ENCODE measurements at regions not wholly inside any gene's neighbourhood (a gene's known extent, or its start where the extent isn't known, plus 50 kb on each side); places are given as distances from the start of the nearest gene placed in this dataset.

DNA sequence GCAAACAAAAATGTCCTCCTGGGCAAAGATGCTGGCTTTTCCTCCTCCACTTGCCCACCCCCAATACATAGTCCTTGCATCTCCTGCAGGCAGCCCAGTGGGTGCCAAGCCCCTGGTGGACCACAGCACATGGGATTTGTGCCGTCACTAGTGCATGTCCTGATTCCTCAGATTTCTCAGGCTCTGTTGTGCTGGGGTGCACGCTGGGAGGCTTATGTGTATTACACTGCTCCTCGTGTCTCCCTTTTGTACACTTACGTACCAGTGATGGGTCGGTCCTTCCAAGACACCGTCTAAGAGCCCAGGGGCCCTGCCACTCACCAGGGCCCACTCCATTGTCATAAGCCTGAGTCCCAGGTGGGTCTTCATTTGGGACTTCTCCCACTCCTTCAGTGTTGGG, 70.1 kb downstream of the PLXNA1 start:
- no peak for DNase-seq (ENCODE audit: low spot score)
- no peak overlapping the region for H3K27ac Mint-ChIP-seq (ENCODE audit: unreplicated experiment)
- H3K36me3 Mint-ChIP-seq (ENCODE audit: low read depth, unreplicated experiment), result peaks cover 2% of the 10 kb centered on the region
- H3K9me3 Mint-ChIP-seq (ENCODE audit: unreplicated experiment), result no peaks in the 10 kb centered on the region
- H3K4me3 Mint-ChIP-seq (ENCODE audit: unreplicated experiment), result no peak overlapping the region
- TF ChIP-seq, protein P1, sequence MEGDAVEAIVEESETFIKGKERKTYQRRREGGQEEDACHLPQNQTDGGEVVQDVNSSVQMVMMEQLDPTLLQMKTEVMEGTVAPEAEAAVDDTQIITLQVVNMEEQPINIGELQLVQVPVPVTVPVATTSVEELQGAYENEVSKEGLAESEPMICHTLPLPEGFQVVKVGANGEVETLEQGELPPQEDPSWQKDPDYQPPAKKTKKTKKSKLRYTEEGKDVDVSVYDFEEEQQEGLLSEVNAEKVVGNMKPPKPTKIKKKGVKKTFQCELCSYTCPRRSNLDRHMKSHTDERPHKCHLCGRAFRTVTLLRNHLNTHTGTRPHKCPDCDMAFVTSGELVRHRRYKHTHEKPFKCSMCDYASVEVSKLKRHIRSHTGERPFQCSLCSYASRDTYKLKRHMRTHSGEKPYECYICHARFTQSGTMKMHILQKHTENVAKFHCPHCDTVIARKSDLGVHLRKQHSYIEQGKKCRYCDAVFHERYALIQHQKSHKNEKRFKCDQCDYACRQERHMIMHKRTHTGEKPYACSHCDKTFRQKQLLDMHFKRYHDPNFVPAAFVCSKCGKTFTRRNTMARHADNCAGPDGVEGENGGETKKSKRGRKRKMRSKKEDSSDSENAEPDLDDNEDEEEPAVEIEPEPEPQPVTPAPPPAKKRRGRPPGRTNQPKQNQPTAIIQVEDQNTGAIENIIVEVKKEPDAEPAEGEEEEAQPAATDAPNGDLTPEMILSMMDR (IDR thresholded peaks at IDR 0.05; ENCODE audit: unreplicated experiment), result no peak
- peaks cover 9% of the 10 kb centered on the region for H3K27me3 Mint-ChIP-seq (ENCODE audit: unreplicated experiment)
- no peaks in the 10 kb centered on the region for H3K4me1 Mint-ChIP-seq (ENCODE audit: unreplicated experiment)

DNA sequence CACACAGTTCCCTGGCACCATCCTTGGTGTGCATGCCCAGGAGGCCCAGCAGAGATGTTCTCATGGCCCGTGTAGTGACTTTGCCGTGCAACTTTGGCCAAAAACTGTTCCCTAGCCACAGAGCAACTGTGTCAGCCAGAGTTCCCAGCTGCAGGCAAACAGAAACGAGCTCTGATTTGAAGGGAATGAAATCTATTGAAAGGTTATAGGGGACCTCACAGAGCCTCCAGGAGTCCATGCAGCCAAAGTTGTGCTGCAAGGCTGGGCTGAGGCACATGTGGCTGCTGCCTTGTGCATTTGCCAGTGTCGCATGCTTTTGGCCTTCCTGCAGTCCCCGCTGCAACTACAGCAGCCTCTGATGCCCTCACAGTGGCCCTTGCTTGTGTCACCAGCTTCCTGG, 70.5 kb downstream of the PLXNA1 start:
- H3K4me3 Mint-ChIP-seq (ENCODE audit: unreplicated experiment), result no peak overlapping the region
- no peaks in the 10 kb centered on the region for H3K4me1 Mint-ChIP-seq (ENCODE audit: unreplicated experiment)
- no peak for DNase-seq (ENCODE audit: low spot score)
- H3K27me3 Mint-ChIP-seq (ENCODE audit: unreplicated experiment), result peaks cover 7% of the 10 kb centered on the region
- H3K9me3 Mint-ChIP-seq (ENCODE audit: unreplicated experiment), result no peaks in the 10 kb centered on the region
- H3K36me3 Mint-ChIP-seq (ENCODE audit: low read depth, unreplicated experiment), result no peaks in the 10 kb centered on the region
- no peak overlapping the region for H3K27ac Mint-ChIP-seq (ENCODE audit: unreplicated experiment)
- TF ChIP-seq, protein P1 (IDR thresholded peaks at IDR 0.05; ENCODE audit: unreplicated experiment), result no peak

DNA sequence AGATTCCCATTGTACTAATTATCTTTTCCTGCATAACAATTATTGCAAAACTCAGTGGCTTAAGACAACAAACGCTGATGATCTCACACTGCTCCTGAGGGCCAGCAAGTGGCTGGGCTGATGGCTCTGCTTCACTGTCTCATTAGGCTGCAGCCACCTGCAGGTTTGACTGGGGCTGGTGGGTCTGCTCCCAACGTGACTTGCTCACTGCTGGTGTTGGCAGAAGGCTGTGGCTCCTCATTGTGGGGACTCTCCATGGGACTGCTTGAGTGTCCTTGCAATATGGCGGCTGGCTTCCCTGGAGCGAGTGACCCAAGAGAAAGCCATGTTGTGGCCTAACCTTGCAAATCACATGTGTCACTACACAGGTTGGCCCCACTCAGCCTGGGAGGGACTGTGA, 71.1 kb downstream of the PLXNA1 start:
- Mint-ChIP-seq H3K27ac (ENCODE audit: unreplicated experiment) (no peak overlapping the region), H3K36me3 (ENCODE audit: low read depth, unreplicated experiment) (no peaks in the 10 kb centered on the region), H3K4me1 (ENCODE audit: unreplicated experiment) (no peaks in the 10 kb centered on the region), H3K4me3 (ENCODE audit: unreplicated experiment) (no peak overlapping the region), H3K27me3 (ENCODE audit: unreplicated experiment) (peaks cover 5% of the 10 kb centered on the region), H3K9me3 (ENCODE audit: unreplicated experiment) (no peaks in the 10 kb centered on the region)
- no peak for DNase-seq (ENCODE audit: low spot score)
- TF ChIP-seq, protein P1 (IDR thresholded peaks at IDR 0.05; ENCODE audit: unreplicated experiment), result no peak

DNA sequence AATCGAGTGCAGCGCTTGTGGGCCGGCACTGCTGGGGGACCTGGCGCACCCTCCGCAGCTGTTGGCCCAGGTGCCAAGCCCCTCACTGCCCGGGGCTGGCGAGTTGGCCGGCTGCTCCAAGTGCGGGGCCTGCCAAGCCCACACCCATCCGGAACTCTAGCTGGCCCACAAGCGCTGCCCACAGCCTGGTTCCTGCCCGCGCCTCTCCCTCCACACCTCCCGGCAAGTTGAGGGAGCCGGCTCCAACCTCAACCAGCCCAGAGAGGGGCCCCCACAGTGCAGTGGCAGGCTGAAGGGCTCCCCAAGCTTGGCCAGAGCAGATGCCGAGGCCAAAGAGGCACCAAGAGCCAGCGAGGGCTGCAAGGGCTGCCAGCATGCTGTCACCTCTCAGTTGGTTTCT, 73.4 kb downstream of the PLXNA1 start:
- Mint-ChIP-seq H3K36me3 (ENCODE audit: low read depth, unreplicated experiment) (no peaks in the 10 kb centered on the region), H3K4me1 (ENCODE audit: unreplicated experiment) (no peaks in the 10 kb centered on the region), H3K27me3 (ENCODE audit: unreplicated experiment) (peaks cover 4% of the 10 kb centered on the region), H3K4me3 (ENCODE audit: unreplicated experiment) (no peak overlapping the region), H3K9me3 (ENCODE audit: unreplicated experiment) (no peaks in the 10 kb centered on the region), H3K27ac (ENCODE audit: unreplicated experiment) (no peak overlapping the region)
- TF ChIP-seq, protein P1 (IDR thresholded peaks at IDR 0.05; ENCODE audit: unreplicated experiment), result no peak
- DNase-seq (ENCODE audit: low spot score), result no peak

DNA sequence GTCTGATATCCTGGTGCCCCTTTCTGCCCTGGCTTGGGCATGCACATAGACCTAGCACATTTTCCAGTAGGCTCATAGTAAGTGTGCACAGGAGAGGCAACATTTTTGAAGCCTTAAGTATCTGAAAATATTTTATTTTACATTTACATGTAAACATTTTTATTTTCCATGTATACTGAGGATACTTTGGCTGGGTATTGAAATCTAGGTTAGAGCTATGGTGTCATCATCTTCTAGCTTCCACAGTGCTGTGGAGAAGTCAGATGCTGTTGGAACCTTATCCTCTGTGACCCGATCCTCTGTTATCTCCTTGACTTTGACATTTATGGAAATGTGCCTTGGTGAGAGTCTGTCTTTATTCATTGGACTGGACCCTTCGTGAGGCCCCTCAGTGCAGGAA, 74.1 kb downstream of the PLXNA1 start:
- Mint-ChIP-seq H3K36me3 (ENCODE audit: low read depth, unreplicated experiment) (no peaks in the 10 kb centered on the region), H3K27ac (ENCODE audit: unreplicated experiment) (no peak overlapping the region), H3K4me1 (ENCODE audit: unreplicated experiment) (no peaks in the 10 kb centered on the region), H3K4me3 (ENCODE audit: unreplicated experiment) (no peak overlapping the region), H3K27me3 (ENCODE audit: unreplicated experiment) (peaks cover 4% of the 10 kb centered on the region), H3K9me3 (ENCODE audit: unreplicated experiment) (no peaks in the 10 kb centered on the region)
- DNase-seq (ENCODE audit: low spot score), result no peak
- TF ChIP-seq, protein P1 (IDR thresholded peaks at IDR 0.05; ENCODE audit: unreplicated experiment), result no peak
